Lung (tissue), 11 donors: ENCODE measurements at regions not wholly inside any gene's neighbourhood (a gene's known extent, or its start where the extent isn't known, plus 50 kb on each side); places are given as distances from the start of the nearest gene placed in this dataset.

Experiments used
- ATAC-seq: fragments of 200-7000 bp; cut with Tn5 transposase; one replicate; pipeline ENCODE4 v1.9.1; 2020; ENCODE audit warnings: moderate number of reproducible peaks; ENCODE audit not compliant: insufficient read depth, low FRiP score
- DNase-seq, 3 donors: peaks; one replicate each; pipeline ENCODE4 v3.0.0-alpha.2; 2013 to 2017
- H3K27ac ChIP-seq, 2 donors: one replicate each; pipeline ENCODE4 v1.5.1; 2013; ENCODE audit warnings: mild to moderate bottlenecking in 2 of 2, moderate library complexity in 2 of 2, control low read depth in 1 of 2, inconsistent platforms in 1 of 2, low read depth in 1 of 2, low read length in 1 of 2
- H3K27me3 ChIP-seq, 3 donors: one replicate each; pipeline ENCODE4 v1.5.1; 2013; ENCODE audit warnings: low read length in 2 of 3; ENCODE audit not compliant: control insufficient read depth in 3 of 3, insufficient read depth in 3 of 3
- H3K36me3 ChIP-seq, 4 donors: one replicate each; pipeline ENCODE4 v1.5.1; 2013; ENCODE audit warnings: low read length in 4 of 4, mild to moderate bottlenecking in 1 of 4, moderate library complexity in 1 of 4; ENCODE audit not compliant: control insufficient read depth in 4 of 4, insufficient read depth in 4 of 4
- H3K4me1 ChIP-seq, 5 donors: one replicate each; pipeline ENCODE4 v1.5.1; 2013; ENCODE audit warnings: low read length in 5 of 5, mild to moderate bottlenecking in 2 of 5, moderate library complexity in 1 of 5; ENCODE audit not compliant: control insufficient read depth in 5 of 5, insufficient read depth in 5 of 5
- H3K4me3 ChIP-seq: one replicate; pipeline ENCODE4 v1.5.1; 2013; ENCODE audit warnings: mild to moderate bottlenecking, control low read depth, moderate library complexity
- H3K9ac ChIP-seq, 2 donors: one replicate each; pipeline ENCODE4 v1.5.1; 2013; ENCODE audit warnings: low read length in 2 of 2, control low read depth in 1 of 2; ENCODE audit not compliant: insufficient read depth in 1 of 2
- H3K9me3 ChIP-seq, 4 donors: one replicate each; pipeline ENCODE4 v1.5.1; 2013; ENCODE audit warnings: low read length in 3 of 4, mild to moderate bottlenecking in 1 of 4, moderate library complexity in 1 of 4; ENCODE audit not compliant: control insufficient read depth in 4 of 4, insufficient read depth in 3 of 4
- CTCF ChIP-seq: IDR thresholded peaks from 2 replicates; pipeline ENCODE4 v1.5.1; 2012; ENCODE audit warnings: mild to moderate bottlenecking; ENCODE audit errors: control extremely low read depth, extremely low read depth
- WGBS, 2 donors: extraction: QIAGEN DNeasy Blood & Tissue Kit; methylation state at CpG; one replicate each; pipeline ENCODE4 v1.1.7; 2013; 5-methylcytosine and 5-hydroxymethylcytosine counted together
- donor health status: control.
- donor health status: control.
- donor health status: Bipolar disorder and iron deficiency.
- donor health status: healthy.
- donor health status: DM: yes; HTN: yes; CAD: no.

GRCh38 chr3:110973263-110973895 lies 98.2 kb upstream of the NECTIN3 start:
- H3K9me3 ChIP-seq: peaks cover 0 to 8% (median 0%) of the 10 kb centered on the region in 4 donors
- no peaks in the 10 kb centered on the region for H3K4me1 ChIP-seq
- H3K27me3 ChIP-seq: no peaks in the 10 kb centered on the region
- no peak for DNase-seq
- H3K4me3 ChIP-seq: no peak overlapping the region
- TF ChIP-seq CTCF: no peak
- H3K27ac ChIP-seq: no peak overlapping the region
- 53% methylated on average over 2 of the region's 2 CpGs for WGBS, 2 donors
- no peak for ATAC-seq
- no peaks in the 10 kb centered on the region for H3K36me3 ChIP-seq
- H3K9ac ChIP-seq: no peak overlapping the region

- WGBS, 2 donors: 16 to 32% methylated on average over 2 of the region's 2 CpGs
Measured at GRCh38 chr3:110974902-110975301, 96.7 kb upstream of the NECTIN3 start.

GRCh38 chr3:110984456-110985250 lies 87.0 kb upstream of the NECTIN3 start:
- DNase-seq (no peak), ATAC-seq (no peak)
- no peak overlapping the region for H3K27ac ChIP-seq
- no peak overlapping the region for H3K4me3 ChIP-seq
- H3K27me3 ChIP-seq: no peaks in the 10 kb centered on the region
- H3K9me3 ChIP-seq: peaks cover 0 to 2% (median 0%) of the 10 kb centered on the region in 4 donors
- no peaks in the 10 kb centered on the region for H3K4me1 ChIP-seq
- 92 to 95% methylated on average over 4 of the region's 4 CpGs for WGBS, 2 donors
- H3K9ac ChIP-seq: no peak overlapping the region
- no peaks in the 10 kb centered on the region for H3K36me3 ChIP-seq
- TF ChIP-seq CTCF: no peak

More at GRCh38 chr3:110974902-110975301, 96.7 kb upstream of the NECTIN3 start:
- ATAC-seq (no peak), DNase-seq (no peak)
- no peaks in the 10 kb centered on the region for H3K36me3 ChIP-seq
- no peak for TF ChIP-seq CTCF
- no peak overlapping the region for H3K9ac ChIP-seq
- H3K27me3 ChIP-seq: no peaks in the 10 kb centered on the region
- no peak overlapping the region for H3K27ac ChIP-seq
- no peak overlapping the region for H3K4me3 ChIP-seq
- no peaks in the 10 kb centered on the region for H3K4me1 ChIP-seq
- H3K9me3 ChIP-seq: peaks cover 0 to 2% (median 0%) of the 10 kb centered on the region in 4 donors
